H54 (cell line): ENCODE measurements at regions not wholly inside any gene's neighbourhood (a gene's known extent, or its start where the extent isn't known, plus 50 kb on each side); places are given as distances from the start of the nearest gene placed in this dataset.

ENCODE experiments used
- DNase-seq: peaks from one replicate; pipeline ENCODE4 v3.0.0; 2011; ENCODE audit warnings: low spot score, mixed read lengths; ENCODE audit not compliant: insufficient read length
- FAIRE-seq: peaks from 3 replicates; lab custom pipeline; 2011; peaks lifted over from hg19 to GRCh38; lab: Jason Lieb, UNC
- POLR2A ChIP-seq: IDR thresholded peaks from 2 replicates; pipeline ENCODE4 v1.6.1; 2011; ENCODE audit warnings: low read depth, mild to moderate bottlenecking, low read length

- FAIRE-seq (no peak), DNase-seq (no peak)
- TF ChIP-seq POLR2A = no peak
Measured at GRCh38 chr7:36021917-36022550, 131.0 kb upstream of the EEPD1 start.

- FAIRE-seq (no peak), DNase-seq (no peak)
- TF ChIP-seq POLR2A = no peak
Measured at GRCh38 chr7:36023033-36023560, 130.0 kb upstream of the EEPD1 start.

GRCh38 chr7:36025190-36025589, 127.9 kb upstream of the EEPD1 start:
- FAIRE-seq (no peak), DNase-seq (no peak)
- TF ChIP-seq POLR2A = no peak

GRCh38 chr7:36029311-36029710, 123.7 kb upstream of the EEPD1 start:
- no peak for FAIRE-seq
- no peak for TF ChIP-seq POLR2A
- no peak for DNase-seq

GRCh38 chr7:36029853-36030515, 123.1 kb upstream of the EEPD1 start:
- DNase-seq (no peak), FAIRE-seq (no peak)
- TF ChIP-seq POLR2A = no peak

- no peak for DNase-seq
- FAIRE-seq = no peak
- TF ChIP-seq POLR2A = no peak
Measured at GRCh38 chr7:36032361-36032818, 120.7 kb upstream of the EEPD1 start.

- no peak for TF ChIP-seq POLR2A
- FAIRE-seq = peak; percentile 38
- peak; percentile 94 for DNase-seq
Measured at GRCh38 chr7:36034020-36034419, 119.0 kb upstream of the EEPD1 start.

- FAIRE-seq (no peak), DNase-seq (no peak)
- TF ChIP-seq POLR2A = no peak
Measured at GRCh38 chr7:36035186-36035585, 117.9 kb upstream of the EEPD1 start.

GRCh38 chr7:36036590-36036989, 116.5 kb upstream of the EEPD1 start:
- no peak for FAIRE-seq

GRCh38 chr7:36037121-36037662, 115.9 kb upstream of the EEPD1 start:
- TF ChIP-seq POLR2A = no peak
- no peak for FAIRE-seq
- no peak for DNase-seq

More at GRCh38 chr7:36036590-36036989, 116.5 kb upstream of the EEPD1 start:
- TF ChIP-seq POLR2A = no peak
- DNase-seq = no peak

GRCh38 chr7:36038063-36038721, 114.9 kb upstream of the EEPD1 start:
- FAIRE-seq (no peak), DNase-seq (no peak)
- no peak for TF ChIP-seq POLR2A

GRCh38 chr7:36039243-36039642, 113.8 kb upstream of the EEPD1 start:
- FAIRE-seq (no peak), DNase-seq (no peak)
- no peak for TF ChIP-seq POLR2A

- FAIRE-seq = no peak
- TF ChIP-seq POLR2A = no peak
- DNase-seq = no peak
Measured at GRCh38 chr7:36039671-36040070, 113.4 kb upstream of the EEPD1 start.

GRCh38 chr7:36040679-36041078, 112.4 kb upstream of the EEPD1 start:
- FAIRE-seq (no peak), DNase-seq (no peak)
- TF ChIP-seq POLR2A = no peak
